ENCODE measurements at regions not wholly inside any gene's neighbourhood (a gene's known extent, or its start where the extent isn't known, plus 50 kb on each side); places are given as distances from the start of the nearest gene placed in this dataset.

DNA sequence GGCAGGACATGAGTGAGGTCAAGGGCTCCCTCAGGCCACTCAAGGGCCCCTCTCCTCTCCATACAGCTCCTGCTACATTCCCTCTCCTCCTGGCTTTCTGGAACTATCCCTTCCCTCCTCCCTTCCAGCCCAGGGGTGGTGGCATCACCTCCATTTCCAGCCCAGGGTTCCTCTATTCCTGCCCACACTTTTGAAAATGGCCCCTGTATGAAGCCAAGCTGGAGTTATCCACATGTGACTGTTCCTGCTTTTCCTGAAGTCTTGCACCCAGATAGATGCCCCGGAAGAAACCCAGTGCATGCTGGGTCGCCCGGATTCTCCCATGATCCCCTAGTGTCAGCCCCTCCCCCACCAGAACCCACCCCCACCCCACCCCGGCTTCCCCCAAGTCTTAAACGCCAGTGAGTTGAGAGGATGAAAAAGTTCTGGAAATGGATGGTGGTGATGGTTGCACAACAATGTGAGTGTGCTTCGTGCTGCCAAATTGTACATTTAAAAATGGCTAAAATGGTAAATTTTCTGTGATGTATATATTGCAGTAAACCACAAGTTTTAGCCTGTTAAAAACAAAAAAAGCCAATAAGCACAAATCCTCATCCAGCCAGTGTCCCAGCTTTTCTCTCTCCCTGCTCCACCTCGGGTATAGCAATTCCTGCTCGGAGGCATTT, 136.9 kb downstream of the SCARB1 start:
- no peak overlapping the region for H3K4me3 ChIP-seq (ENCODE audit: low read depth, low read length)
- no peak for DNase-seq (ENCODE audit: low read depth)
- TF ChIP-seq, protein P1, sequence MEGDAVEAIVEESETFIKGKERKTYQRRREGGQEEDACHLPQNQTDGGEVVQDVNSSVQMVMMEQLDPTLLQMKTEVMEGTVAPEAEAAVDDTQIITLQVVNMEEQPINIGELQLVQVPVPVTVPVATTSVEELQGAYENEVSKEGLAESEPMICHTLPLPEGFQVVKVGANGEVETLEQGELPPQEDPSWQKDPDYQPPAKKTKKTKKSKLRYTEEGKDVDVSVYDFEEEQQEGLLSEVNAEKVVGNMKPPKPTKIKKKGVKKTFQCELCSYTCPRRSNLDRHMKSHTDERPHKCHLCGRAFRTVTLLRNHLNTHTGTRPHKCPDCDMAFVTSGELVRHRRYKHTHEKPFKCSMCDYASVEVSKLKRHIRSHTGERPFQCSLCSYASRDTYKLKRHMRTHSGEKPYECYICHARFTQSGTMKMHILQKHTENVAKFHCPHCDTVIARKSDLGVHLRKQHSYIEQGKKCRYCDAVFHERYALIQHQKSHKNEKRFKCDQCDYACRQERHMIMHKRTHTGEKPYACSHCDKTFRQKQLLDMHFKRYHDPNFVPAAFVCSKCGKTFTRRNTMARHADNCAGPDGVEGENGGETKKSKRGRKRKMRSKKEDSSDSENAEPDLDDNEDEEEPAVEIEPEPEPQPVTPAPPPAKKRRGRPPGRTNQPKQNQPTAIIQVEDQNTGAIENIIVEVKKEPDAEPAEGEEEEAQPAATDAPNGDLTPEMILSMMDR (conservative IDR thresholded peaks at IDR 0.05; ENCODE audit: low read depth, low read length), result no peak

DNA sequence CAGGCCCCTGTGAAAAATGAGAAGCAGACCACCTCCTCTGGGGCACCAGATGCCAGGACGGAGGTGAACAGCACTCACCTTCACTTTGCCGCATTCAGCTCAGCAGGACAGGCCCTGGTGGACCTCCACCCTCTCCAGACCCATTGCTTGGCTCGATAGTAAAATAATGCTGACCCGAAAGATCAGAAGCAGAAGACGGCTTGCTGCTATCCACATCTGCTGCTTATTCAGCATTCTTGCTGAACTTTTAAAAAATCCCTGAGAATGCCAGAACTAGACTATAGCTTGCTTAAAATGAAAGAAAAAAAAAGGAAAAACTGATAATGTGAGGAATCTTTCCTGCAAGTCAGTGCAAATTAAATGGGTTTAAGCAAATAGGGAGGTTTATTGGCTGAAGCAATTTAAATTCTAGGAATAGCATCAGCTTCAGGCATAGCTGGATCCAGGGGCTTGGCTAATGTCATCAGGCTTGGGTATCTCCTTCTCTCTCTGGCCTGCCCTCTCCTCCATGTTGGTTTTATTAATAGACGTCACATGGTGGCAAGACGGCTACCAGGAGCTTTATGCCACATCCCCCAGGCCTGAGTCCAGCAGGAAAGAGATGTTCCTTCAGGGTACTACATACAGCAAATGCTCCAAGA, 137.9 kb downstream of the SCARB1 start:
- TF ChIP-seq, protein P1 (conservative IDR thresholded peaks at IDR 0.05; ENCODE audit: low read depth, low read length), result no peak
- no peak overlapping the region for H3K4me3 ChIP-seq (ENCODE audit: low read depth, low read length)
- DNase-seq (ENCODE audit: low read depth), result no peak

DNA sequence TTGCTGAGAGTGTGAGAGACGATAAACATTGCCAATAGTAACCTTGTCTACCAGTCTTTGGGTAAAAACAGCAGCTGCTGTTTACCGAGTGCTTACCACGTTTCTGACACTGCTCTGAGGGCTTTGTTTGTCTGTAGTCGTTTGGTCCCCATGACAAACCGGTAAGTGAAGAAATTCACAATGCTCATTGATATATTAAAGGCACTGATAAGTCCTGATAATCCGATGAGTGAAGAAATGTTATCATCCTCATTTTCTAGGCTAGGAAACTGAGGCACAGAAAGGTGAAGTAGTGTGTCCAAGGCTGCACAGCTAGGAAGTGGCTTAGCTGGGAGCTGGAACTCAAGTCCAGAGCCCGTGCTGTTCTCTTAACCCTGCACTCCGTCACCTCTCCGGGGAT, 138.6 kb downstream of the SCARB1 start:
- no peak for DNase-seq (ENCODE audit: low read depth)
- TF ChIP-seq, protein P1 (conservative IDR thresholded peaks at IDR 0.05; ENCODE audit: low read depth, low read length), result no peak
- no peak overlapping the region for H3K4me3 ChIP-seq (ENCODE audit: low read depth, low read length)

DNA sequence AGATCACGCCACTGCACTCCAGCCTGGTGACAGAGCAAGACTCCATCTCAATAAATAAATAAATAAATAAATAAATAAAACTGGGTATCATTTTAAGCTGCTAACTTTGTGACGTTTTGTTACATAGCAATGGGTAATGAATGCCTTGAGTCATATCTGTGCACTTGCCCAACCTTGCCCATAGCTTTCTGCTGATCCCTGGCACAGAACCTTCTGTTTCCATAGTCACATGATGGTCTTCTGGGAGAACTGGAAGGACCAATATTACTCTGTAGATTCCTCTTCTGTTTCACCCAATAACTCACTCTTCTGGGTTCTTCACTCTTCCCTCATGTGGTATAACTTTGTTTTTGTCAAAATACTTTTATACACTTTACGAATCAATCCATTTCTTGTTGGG, 140.8 kb downstream of the SCARB1 start:
- no peak for DNase-seq (ENCODE audit: low read depth)
- TF ChIP-seq, protein P1 (conservative IDR thresholded peaks at IDR 0.05; ENCODE audit: low read depth, low read length), result no peak
- H3K4me3 ChIP-seq (ENCODE audit: low read depth, low read length), result no peak overlapping the region

DNA sequence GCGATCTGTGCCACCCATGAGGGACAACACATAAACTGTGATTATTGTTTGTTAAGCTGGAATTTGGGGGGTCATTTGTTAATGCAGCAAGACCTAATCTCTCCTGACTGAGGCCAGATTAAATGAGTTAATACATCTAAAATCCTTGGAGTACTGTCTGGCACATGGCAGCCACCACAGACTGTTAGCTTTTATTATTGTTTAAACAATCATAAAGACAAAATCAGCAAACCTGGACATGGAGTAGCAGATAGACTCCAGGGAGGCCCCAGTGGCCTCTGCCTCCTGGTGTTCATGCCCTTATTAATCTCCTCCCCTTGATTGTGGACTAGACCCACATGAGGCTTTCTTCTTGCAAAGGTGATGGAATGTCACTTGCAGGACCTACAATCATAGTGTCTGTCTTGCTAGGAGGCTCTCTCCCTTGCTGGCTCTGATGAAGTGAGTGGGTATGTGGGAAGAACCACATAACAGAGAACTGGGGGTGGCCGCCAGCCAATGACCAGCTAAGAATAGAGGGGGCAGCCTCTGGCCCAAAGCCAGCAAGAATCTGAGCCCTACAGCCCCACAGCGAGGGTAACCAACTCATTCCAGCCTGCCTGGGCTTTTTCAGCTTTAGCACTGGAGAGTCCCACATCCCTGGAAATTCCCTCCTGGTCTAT, 142.0 kb downstream of the SCARB1 start:
- DNase-seq (ENCODE audit: low read depth), result no peak
- TF ChIP-seq, protein P1 (conservative IDR thresholded peaks at IDR 0.05; ENCODE audit: low read depth, low read length), result no peak
- no peak overlapping the region for H3K4me3 ChIP-seq (ENCODE audit: low read depth, low read length)

DNA sequence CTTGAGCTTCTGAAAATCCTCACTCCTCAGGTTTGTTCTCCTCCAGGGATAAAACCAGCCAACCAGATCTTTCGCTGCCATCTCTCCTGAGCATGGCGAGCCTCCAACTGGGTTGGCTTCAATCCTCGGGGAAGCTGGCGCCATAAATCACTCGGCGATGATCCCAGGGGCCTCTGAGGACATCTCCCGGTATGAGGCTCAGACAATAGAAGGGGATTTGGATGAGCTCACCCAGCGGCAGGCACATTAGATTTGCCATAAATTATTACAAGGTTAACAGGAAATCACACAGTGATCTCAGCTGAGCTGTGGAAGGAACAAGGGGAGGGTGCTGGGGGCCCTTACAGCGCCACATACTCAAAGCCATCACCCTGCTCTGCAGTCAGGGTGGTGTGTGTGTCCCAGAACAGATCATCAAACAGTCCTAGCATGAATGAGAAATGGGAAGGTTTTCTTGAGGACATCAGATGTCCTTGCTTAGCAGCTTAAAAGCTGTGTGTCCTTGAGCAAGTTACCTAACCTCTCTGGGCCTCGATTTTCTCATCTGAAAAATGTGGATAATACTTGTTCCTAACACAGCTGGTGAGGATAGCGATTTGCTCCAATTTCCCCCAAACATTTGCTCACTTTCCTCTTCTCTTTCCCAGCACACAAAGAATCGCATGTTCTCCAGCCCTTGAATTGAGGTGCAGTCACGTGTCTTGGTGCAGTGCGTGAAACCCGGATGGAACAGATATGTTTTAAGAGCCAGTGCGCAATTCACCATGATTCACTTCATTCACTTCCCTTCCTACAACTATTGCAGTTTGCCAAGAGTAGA, 142.8 kb downstream of the SCARB1 start:
- TF ChIP-seq, protein P1 (conservative IDR thresholded peaks at IDR 0.05; ENCODE audit: low read depth, low read length), result no peak
- no peak overlapping the region for H3K4me3 ChIP-seq (ENCODE audit: low read depth, low read length)
- DNase-seq (ENCODE audit: low read depth), result peak; percentile 82
